OCI-LY1 (cell line): ENCODE measurements at regions not wholly inside any gene's neighbourhood (a gene's known extent, or its start where the extent isn't known, plus 50 kb on each side); places are given as distances from the start of the nearest gene placed in this dataset.

ENCODE experiments used
- CTCF ChIP-seq: fragments of 200-600 bp; sonication (generic), shearing (Covaris generic); IDR thresholded peaks from 2 replicates; pipeline ENCODE4 v1.5.1; 2017; ENCODE audit warnings: mild to moderate bottlenecking, antibody characterized with exemption, low read length, moderate library complexity, mixed read lengths
- EZH2 ChIP-seq: fragments of 200-600 bp; sonication (generic), shearing (Covaris generic); IDR thresholded peaks from 2 replicates; pipeline ENCODE4 v1.8.0; 2017; ENCODE audit warnings: borderline replicate concordance, mixed run types, mild to moderate bottlenecking, antibody characterized with exemption, low read length, moderate library complexity, mixed read lengths

GRCh38 chr21:35190201-35190701 is 141.1 kb upstream of the RUNX1 start:
- TF ChIP-seq CTCF = no peak
- TF ChIP-seq EZH2 = no peak
